Parathyroid adenoma (tissue), 2 donors: ENCODE measurements at regions not wholly inside any gene's neighbourhood (a gene's known extent, or its start where the extent isn't known, plus 50 kb on each side); places are given as distances from the start of the nearest gene placed in this dataset.

ENCODE experiments used
- H2AFZ ChIP-seq: fragments of 300-600 bp; sonication (generic); one replicate; pipeline ENCODE4 v1.7.0; 2017; ENCODE audit warnings: antibody characterized with exemption, mild to moderate bottlenecking
- H3K27ac ChIP-seq: fragments of 300-600 bp; sonication (generic); one replicate; pipeline ENCODE4 v1.7.0; 2017
- H3K27me3 ChIP-seq: fragments of 300-600 bp; sonication (generic); one replicate; pipeline ENCODE4 v1.7.0; 2017; ENCODE audit warnings: low read length; ENCODE audit not compliant: control insufficient read depth, insufficient read depth
- H3K36me3 ChIP-seq: fragments of 300-600 bp; sonication (generic); one replicate; pipeline ENCODE4 v1.7.0; 2017; ENCODE audit warnings: low read length; ENCODE audit not compliant: control insufficient read depth, insufficient read depth
- H3K4me1 ChIP-seq: fragments of 300-600 bp; sonication (generic); one replicate; pipeline ENCODE4 v1.7.0; 2017; ENCODE audit warnings: control low read depth
- H3K4me2 ChIP-seq: fragments of 300-600 bp; sonication (generic); one replicate; pipeline ENCODE4 v1.7.0; 2017; ENCODE audit warnings: low read length
- H3K4me3 ChIP-seq: fragments of 300-600 bp; sonication (generic); one replicate; pipeline ENCODE4 v1.7.0; 2017; ENCODE audit warnings: low read depth, low read length
- H3K79me2 ChIP-seq: fragments of 300-600 bp; sonication (generic); one replicate; pipeline ENCODE4 v1.7.0; 2017; ENCODE audit warnings: control low read depth
- H3K9ac ChIP-seq: fragments of 300-600 bp; sonication (generic); one replicate; pipeline ENCODE4 v1.7.0; 2017; ENCODE audit warnings: mild to moderate bottlenecking
- H3K9me3 ChIP-seq: fragments of 300-600 bp; sonication (generic); one replicate; pipeline ENCODE4 v1.7.0; 2017; ENCODE audit warnings: low read length; ENCODE audit not compliant: control insufficient read depth
- TF ChIP-seq, protein P1 (sequence below): fragments of 300-600 bp; sonication (generic); IDR thresholded peaks from one replicate; pipeline ENCODE4 v1.7.0; 2017; ENCODE audit warnings: antibody characterized with exemption, mild to moderate bottlenecking
- donor health status: primary hyperparathyroidism.

DNA sequence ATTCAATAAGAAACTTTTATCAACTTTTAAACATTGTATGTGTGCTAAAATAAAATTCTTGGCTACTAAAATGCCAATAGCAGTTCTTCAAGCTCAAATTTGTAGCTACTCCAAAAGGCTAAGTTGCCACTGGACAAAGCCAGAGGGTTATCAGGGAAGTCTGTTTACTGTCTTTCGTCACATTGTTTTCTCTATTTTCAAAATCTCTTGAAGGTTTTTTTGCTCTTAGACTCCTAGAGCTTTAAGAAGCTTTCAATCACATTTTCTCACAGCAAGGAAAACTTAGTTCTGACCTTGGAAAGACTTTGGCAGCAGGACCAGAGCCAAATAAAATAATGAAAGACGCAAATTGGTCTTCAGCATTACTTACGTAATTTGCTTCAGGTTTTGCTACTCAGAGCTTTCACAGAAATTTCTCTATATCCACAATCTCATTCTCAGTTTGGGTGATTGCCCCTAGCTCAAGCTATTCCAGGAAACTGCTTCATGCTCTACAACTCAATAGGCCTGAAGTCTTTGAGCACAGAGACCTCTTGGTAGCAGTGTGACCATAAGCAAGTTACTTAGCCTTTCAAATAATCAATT, 257.7 kb downstream of the GABRG2 start:
- TF ChIP-seq, protein P1, sequence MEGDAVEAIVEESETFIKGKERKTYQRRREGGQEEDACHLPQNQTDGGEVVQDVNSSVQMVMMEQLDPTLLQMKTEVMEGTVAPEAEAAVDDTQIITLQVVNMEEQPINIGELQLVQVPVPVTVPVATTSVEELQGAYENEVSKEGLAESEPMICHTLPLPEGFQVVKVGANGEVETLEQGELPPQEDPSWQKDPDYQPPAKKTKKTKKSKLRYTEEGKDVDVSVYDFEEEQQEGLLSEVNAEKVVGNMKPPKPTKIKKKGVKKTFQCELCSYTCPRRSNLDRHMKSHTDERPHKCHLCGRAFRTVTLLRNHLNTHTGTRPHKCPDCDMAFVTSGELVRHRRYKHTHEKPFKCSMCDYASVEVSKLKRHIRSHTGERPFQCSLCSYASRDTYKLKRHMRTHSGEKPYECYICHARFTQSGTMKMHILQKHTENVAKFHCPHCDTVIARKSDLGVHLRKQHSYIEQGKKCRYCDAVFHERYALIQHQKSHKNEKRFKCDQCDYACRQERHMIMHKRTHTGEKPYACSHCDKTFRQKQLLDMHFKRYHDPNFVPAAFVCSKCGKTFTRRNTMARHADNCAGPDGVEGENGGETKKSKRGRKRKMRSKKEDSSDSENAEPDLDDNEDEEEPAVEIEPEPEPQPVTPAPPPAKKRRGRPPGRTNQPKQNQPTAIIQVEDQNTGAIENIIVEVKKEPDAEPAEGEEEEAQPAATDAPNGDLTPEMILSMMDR = no peak
- no peak overlapping the region for H3K4me2 ChIP-seq
- H3K27ac ChIP-seq = no peak overlapping the region
- no peaks in the 10 kb centered on the region for H3K79me2 ChIP-seq
- no peak overlapping the region for H2AFZ ChIP-seq
- H3K27me3 ChIP-seq = no peaks in the 10 kb centered on the region
- no peak overlapping the region for H3K4me3 ChIP-seq
- H3K4me1 ChIP-seq = no peaks in the 10 kb centered on the region
- no peaks in the 10 kb centered on the region for H3K9me3 ChIP-seq
- H3K36me3 ChIP-seq = no peaks in the 10 kb centered on the region
- H3K9ac ChIP-seq = no peak overlapping the region

DNA sequence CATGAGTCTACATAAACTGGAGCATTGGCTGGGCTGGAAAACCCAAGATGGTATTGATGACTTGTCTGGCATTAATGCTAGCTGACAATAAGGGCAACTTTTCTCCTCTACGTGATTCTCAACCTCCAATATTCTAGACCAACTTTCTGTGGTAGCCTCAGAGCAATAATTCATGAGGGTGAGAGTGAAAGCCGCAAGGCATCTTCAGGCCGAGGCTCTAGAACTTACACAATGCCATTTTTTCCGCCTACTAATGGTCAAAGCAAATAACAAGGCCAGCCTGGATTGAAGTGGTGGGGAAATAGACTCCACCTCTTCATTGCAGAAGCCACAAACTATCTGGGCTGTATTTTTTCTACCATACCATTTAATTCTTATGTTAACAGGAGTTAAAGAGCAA, 267.4 kb downstream of the GABRG2 start:
- no peak overlapping the region for H3K4me3 ChIP-seq
- no peak overlapping the region for H3K27ac ChIP-seq
- H3K79me2 ChIP-seq = no peaks in the 10 kb centered on the region
- no peak overlapping the region for H3K4me2 ChIP-seq
- H3K9ac ChIP-seq = no peak overlapping the region
- no peaks in the 10 kb centered on the region for H3K36me3 ChIP-seq
- H3K9me3 ChIP-seq = no peaks in the 10 kb centered on the region
- TF ChIP-seq, protein P1 = no peak
- no peaks in the 10 kb centered on the region for H3K27me3 ChIP-seq
- no peaks in the 10 kb centered on the region for H3K4me1 ChIP-seq
- no peak overlapping the region for H2AFZ ChIP-seq

DNA sequence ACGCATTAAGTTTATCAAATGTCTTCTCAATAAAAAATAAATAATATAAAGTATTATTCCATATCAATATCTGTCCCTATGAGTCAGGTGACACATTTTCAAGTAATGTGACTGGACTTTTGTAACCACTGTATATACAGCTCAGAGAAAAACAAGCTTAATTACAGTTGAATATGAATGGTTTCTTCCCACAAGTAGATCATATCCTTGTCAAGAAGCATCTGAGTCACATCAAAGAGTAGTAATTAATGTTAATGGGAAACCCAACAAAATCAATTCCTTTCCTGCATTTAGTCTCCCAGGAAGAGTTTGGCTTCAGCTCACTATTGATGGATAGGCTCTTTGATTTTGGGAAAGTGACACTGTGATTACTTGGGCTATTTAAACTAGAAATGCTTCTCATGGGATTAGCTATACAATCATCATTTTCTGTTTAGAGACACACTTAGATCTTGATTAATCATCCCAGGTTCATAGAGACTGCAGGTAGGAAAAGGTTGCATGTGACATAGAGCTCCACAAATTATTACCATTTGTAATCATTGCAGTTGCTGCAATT, 292.9 kb downstream of the GABRG2 start:
- H3K4me1 ChIP-seq = no peaks in the 10 kb centered on the region
- H3K79me2 ChIP-seq = no peaks in the 10 kb centered on the region
- no peak overlapping the region for H3K4me3 ChIP-seq
- H3K36me3 ChIP-seq = no peaks in the 10 kb centered on the region
- no peak overlapping the region for H3K27ac ChIP-seq
- no peaks in the 10 kb centered on the region for H3K9me3 ChIP-seq
- no peak overlapping the region for H3K9ac ChIP-seq
- TF ChIP-seq, protein P1 = no peak
- no peak overlapping the region for H3K4me2 ChIP-seq
- no peak overlapping the region for H2AFZ ChIP-seq
- no peaks in the 10 kb centered on the region for H3K27me3 ChIP-seq

DNA sequence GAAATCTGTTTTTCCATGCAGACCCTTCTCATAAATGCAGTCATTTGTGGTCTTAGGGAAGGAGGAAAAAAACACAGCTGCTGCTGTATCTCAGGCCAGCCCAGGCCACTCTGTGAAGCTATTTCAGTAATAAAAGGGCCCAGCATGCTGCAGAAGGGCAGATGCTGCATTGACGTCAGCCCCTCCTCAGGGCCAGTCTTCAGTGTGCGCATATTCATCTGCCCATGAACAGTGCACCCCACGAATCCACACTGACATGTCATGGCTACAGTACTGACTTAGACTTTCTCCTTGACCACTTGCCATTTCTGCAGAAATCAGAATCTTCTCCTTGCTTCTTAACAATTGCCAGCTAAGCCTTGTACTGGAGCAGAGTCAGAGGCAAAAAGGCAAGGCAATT, 304.7 kb downstream of the GABRG2 start:
- Histone ChIP-seq H3K9me3 (no peaks in the 10 kb centered on the region), H2AFZ (no peak overlapping the region), H3K4me1 (no peaks in the 10 kb centered on the region), H3K9ac (no peak overlapping the region), H3K36me3 (no peaks in the 10 kb centered on the region), H3K79me2 (no peaks in the 10 kb centered on the region), H3K27me3 (no peaks in the 10 kb centered on the region), H3K4me2 (no peak overlapping the region), H3K27ac (no peak overlapping the region), H3K4me3 (no peak overlapping the region)
- TF ChIP-seq, protein P1 = no peak

DNA sequence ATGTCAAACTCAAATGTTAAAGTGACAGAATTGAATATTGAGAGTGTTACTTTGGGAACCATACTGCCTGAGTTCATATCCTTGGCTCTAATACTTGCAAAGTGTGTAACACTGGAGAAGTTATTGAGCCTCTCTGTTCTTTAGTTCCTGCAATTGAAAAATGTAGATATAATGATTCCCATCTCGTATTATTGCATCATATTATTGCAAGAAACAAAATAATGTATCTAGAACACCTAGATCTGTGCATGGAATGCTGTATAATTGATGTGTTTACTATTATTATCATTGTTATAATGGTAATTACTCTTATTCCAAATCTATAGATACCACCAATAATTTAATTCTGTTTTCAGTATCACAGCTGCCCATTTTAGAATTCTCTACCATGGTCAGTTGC, 310.3 kb downstream of the GABRG2 start:
- H3K27me3 ChIP-seq = no peaks in the 10 kb centered on the region
- no peak overlapping the region for H3K4me2 ChIP-seq
- no peaks in the 10 kb centered on the region for H3K79me2 ChIP-seq
- TF ChIP-seq, protein P1 = no peak
- no peaks in the 10 kb centered on the region for H3K4me1 ChIP-seq
- H3K9ac ChIP-seq = no peak overlapping the region
- no peak overlapping the region for H2AFZ ChIP-seq
- H3K27ac ChIP-seq = no peak overlapping the region
- H3K36me3 ChIP-seq = no peaks in the 10 kb centered on the region
- H3K9me3 ChIP-seq = no peaks in the 10 kb centered on the region
- no peak overlapping the region for H3K4me3 ChIP-seq
